CD4-positive, alpha-beta T cell treated with Interleukin-4 for 1 hour (primary cell): ENCODE measurements at regions not wholly inside any gene's neighbourhood (a gene's known extent, or its start where the extent isn't known, plus 50 kb on each side); places are given as distances from the start of the nearest gene placed in this dataset.

Experiments
- DNase-seq, 2 donors: peaks; one replicate each; pipeline ENCODE4 v3.0.0-alpha.2; 2020 to 2022

DNA sequence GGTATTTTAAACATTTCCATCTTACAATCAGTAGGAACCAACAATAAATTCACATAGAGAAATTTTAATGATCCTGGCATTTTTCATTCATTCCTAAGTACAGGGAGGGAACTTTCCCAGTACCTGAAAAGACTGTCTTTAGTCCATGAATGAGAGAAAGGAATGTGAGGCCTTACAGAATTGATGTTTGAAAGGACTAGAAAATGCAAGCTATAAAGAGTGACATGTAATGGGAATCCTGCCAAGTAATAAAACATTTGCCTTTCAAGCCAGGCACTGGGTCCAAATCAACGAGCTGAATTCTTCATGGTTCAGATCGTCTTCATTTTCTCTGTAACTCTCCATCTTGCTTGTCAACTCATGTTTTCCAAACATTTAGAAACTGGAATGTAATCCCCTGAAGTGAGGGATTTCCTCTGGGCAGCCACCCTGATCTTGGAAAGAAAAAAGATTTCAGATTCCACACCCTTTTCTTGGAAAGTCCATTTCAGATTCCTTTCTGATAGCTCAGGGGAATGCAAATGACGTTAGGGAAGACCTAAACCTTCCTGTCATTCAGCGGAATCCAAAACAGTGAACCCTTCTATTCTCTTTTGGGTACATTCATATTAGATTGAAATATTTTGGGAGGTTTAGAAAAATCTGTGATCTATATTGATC, 315.8 kb downstream of the SH3GL2 start:
- no peak for DNase-seq

DNA sequence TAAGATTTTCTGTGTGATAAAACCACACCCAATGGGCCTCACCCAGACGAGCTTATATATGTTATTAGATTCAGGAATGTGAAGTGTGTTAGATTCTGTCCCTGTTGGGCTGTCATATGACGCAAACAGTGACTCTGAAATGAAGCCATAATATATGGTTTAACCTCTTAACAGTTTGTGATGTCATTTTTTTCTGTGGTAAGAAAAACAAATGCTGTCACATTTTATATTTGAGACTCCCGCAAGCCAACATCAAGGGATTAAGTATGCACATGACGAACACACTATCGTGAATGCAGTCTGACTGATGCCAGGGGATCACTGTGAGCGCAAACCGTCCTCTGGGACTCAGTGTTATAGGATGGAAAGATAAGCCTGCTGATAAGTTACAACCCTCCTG, 321.7 kb downstream of the SH3GL2 start:
- DNase-seq, result no peak

DNA sequence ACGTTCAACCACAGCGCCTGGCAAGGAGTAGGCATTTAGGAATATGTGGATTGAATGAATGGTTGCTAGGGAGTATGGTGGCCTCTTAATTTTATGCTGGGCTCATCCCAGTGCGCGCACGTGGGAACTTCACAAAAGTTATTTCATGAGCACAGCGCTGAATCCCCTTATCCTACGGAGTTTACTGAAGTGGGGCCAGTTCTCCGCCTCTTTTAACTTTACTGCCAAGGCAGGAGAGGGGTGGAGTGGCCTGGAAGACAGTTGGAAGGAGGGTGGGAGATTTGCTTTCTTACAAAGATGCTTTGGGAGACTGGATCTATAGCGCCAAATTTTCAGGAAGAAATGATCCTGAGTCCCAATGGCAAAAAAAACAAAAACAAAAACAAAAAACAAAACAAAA, 326.5 kb downstream of the SH3GL2 start:
- DNase-seq, result no peak

DNA sequence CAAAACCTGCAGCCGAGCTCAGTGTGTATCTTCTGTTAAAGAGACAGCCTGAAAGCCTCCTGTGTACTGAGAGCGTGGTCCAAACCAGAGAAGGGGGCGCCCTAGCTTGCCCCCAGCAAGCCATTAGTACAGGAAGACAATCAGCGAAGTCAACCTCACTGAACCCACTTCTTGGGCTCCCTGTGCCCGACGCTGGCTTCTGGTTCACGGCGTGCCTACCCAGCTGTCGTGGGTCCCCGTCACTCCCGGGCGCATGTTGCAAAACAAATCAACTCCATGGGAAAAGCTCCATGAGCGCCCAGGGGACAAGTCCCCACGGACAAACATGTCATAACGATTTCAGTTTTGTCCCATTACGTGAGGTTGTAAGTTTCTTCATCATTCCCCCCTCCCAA, 326.9 kb downstream of the SH3GL2 start:
- DNase-seq, result no peak

DNA sequence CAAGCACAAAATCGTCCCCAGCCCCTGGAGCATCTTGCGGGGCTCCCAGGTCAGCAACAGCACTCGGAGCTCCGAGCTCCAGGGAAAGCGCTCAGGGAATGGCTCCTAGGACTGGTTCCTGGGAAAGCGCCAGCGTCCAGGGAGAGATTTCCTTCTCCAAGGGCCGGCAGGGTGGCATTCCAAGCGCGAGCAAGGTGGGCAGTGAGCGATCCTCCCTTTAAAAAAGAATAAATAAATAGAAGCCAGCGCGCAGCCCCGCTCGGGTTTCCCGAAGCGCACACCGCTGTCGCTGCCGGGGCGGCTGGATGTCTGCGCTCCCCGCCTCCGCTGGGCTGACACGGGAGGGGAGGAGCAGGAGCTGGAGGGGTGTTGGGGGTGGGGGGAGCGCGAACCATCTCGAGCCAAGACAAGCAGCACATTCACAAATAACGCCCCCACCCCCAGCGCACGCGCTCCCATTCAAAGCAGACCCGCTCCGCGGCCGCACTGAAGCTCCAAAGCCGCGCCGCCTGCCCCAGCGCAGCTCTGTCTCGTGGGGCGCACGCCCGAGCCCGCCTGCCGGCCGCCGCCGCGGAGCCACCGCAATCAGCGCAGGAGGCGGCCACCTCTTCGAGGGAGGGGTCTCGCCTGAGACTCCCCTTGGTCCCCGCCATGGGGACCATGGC, 327.4 kb downstream of the SH3GL2 start:
- DNase-seq, result no peak

DNA sequence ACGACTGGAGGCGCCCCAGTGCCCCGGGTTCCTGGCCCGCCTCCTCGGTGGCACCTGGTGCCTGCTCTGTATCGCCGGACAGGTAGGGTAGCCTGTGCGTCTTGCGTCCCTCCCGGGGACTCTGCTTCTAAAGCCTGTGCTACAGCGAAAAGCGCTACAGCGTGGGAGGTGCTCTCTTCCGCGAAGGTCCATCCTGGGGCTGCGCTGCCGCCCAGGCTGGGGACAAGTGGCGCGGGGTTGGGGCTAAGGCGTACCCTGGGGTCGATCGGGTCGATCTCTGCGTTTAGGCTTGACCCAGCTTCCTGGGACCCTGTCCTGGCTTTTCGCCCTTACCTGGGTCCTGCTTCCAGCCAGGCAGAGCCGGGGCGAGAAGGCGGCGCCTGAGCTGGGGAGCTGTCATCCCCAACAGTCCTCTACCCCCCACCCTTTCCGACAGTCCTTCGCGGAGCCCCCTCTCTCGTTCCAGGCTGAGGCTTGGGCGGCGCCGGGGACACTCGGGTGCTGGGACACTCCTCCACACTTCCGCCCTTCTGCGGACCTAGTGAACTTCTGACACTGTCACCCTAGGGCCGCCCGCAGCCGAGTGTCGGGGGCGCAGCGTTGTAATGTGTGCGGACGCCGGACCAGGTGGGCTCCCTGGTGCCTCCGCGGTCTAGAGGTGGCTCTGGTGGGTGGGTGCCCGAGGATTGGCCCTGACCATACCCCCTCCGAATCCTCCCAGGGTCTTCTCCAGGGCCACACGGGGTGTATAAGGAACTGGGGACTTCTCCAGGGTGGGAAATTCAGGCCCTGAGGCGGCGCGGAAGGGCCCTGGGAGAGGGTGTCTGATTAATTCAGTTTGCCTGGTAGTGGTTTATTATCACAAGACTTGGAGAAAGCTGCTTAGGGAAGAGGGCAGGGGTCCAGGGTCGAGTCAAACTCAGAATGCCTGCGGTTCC, 328.2 kb downstream of the SH3GL2 start:
- DNase-seq, result no peak

DNA sequence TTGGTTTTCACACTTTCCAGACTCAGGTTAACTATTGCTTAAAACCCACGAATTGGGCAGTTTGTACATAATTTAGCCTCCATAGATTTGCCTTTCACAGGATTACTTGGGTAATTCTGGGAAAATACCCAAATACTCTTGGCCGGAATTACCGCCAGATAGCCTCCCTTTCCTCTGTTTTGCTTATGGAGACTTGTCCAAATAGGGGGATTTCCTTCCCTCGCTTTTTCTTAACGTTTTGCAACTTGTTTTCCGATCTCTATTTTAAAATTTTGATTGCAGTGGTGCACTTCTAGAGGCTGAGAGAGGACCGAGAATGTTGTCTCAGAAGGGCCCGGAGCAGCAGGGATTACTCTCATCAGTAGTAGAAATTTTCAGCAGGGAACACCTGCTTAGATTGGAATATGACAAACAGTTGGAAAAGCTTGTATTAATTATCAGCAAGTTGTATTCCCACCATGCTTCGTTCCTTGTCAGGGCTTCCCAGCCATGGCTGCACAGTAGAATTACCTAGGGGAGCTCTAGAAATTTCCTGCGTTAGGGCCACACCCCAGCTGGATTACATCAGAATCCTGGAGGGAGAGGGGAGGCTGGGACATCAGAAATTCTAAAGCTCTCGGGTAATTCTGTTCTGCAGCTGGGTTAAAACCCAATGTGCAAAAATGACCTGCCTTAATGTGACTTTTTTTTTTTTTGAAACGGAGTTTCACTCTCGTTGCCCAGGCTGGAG, 329.1 kb downstream of the SH3GL2 start:
- no peak for DNase-seq

DNA sequence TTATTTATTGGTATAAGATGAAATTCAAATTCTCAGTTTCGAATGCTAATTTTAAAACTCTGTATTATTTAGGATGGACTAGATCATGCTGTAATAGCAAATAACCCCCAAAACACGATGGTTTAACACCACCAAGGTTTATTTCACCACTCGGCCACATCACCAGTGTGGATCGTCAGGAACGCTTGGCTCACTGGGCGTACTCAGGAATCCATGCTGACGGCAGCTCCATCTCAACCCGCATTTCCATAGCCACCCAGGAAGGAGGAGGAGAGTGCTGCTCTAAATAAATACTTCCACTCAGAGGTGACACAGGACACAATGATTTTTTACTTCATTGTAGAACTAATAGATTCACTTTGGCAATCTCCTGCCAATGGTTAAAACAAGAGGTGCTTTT, 347.4 kb downstream of the SH3GL2 start:
- no peak for DNase-seq

DNA sequence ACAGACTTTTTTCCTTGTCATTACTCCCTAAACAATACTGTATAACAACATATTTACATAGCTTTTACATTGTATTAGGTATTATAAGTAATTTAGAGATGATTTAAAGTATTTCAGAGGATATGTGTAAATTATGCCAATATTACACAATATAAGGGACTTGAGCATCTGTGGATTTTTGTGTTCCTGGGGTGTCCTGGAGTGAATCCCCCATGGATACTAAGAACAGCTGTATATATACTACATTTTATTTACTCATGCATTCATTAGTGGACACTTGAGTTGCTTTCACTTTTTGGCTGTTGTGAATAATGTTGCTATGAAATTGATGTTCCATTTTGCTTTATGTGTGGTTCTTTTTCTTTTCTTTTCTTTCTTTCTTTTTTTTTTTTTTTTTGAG, 348.8 kb downstream of the SH3GL2 start:
- DNase-seq, result no peak

DNA sequence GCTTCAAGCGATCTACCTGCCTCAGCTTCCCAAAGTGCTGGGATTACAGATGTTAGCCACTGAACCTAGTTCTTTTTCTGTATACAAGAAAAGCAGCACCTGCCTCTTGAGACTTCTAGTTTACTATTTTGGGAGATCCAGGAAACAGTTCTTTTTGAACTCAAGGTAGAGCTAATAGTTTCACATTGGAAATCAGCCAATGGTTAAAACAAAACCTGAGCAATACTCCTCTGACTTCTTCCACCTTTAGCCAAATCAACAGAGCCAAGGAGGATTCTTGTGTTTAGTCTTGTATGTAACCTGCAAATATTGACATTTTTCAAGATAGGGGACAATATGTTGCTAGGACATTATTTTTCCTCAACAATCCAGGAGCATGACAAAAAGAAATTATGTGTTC, 349.4 kb downstream of the SH3GL2 start:
- DNase-seq, result no peak

DNA sequence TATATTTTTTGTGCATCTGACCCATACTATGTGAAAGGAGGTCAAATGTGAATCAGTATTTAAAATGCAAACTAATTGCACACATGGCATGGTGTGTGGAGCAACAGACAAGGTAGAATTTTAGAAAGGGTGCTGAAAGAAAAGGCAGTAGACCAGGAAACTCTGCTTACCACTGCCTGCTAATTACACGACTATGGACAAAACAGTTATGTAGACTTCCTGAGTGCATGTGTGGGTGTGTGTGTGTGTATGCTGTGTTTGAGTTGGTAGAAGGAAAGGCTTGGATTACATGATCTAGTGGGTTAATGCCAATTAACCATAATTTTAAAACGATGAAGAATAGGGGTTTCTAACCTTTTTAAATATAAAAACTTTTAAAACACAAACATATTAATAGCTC, 349.9 kb downstream of the SH3GL2 start:
- no peak for DNase-seq

DNA sequence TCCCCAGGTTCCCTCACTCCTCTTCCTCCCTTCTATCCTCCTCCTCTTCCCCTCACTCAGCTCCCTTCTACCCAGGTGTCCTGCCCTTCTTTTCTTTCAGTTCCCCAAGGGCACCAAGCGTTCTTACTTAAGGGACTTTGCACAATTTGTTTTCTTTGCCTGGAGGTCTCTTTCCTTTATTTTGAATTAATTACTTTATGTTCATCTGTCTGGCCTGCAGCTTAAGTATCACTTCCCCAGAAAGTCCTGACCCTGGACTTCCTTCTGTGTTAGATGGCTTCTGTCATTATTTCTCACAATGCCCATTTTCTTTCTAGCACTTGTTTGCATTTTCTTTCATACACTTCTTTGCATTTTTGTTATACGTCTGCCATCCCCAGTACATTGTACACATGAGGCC, 350.6 kb downstream of the SH3GL2 start:
- no peak for DNase-seq

DNA sequence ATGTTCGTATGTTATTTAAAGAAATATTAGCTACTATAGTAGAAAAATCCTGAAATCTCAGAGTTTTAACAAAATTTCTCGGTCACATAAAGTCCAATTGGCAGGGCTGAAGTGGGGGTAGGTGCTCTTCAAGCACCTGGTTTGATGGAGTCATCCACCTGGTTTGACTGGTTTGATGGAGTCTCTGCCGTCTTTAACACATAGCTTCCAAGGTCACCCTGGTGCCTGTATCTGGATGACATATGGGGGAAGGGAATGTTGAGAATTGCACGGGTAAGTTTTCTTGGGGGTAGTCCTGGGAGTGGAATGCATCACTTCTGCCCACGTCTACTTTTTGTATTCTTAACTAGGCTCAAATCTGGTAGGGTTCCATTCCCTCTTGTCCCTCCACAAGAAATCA, 351.2 kb downstream of the SH3GL2 start:
- DNase-seq, result no peak

DNA sequence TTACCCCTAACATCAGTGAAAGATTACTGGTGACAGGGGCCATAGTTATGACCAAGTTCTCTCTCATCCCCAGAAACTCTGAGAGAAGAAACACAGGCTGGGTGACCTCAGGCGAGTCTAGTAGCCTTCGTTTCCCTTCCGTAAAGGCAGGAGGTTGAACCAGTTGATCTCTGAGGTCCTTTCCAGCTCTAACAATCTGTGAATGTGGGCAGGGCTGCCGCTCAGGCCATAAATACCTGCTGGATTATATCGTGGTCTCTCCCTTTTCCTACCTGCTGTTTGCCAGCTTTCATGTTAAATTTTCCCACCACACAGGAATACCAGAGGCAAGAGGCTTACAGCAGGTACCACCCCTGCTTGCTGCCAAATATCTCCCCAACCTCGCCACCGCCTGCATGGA, 357.5 kb downstream of the SH3GL2 start:
- DNase-seq, result no peak

DNA sequence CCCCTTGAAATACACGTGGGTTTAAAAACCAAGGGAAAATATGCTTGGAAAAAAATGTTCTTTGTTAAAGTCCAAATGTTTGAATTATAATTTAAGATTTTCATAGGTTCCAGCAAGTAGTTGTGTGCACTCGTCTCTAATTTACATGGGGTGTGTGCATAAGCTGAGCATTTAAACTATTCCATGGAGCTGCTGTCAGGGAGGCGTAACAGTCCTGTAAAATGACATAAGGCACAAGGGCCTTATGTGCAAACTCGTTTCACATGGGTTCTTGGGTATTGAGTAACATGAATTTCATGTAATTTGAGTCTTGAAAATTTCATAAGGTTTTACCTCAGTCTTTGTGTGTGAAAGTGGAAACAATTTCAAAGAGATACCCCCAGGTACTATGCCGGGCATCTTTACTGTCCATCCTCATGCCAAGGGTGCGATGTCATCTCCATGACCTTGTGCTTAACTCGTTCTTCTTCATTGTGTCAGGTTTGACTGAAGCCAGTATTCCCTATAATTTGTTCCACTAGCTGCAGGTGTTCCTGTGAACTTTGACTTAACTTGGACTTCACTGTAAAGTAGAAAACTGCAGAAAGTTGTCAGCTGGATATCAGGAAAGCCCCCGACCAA, 359.3 kb downstream of the SH3GL2 start:
- no peak for DNase-seq

DNA sequence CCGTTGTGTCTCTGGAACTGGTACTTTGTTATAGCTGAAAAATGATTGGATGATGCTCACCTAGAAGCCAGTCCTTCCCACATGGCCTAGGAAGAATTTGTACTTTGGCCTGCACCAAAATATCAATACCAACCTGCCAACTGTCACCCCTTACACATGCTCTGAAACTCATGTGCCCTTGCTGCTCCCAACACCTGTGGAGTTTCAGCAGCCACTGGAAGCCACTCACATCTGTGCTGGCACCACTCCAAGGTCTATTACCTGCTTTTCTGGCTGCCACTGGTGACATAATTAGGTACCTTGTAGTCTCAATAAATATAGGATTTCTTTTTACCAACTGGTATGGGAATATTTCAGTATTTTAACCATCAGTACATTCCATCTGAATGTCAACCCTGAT, 363.6 kb downstream of the SH3GL2 start:
- DNase-seq, result no peak

DNA sequence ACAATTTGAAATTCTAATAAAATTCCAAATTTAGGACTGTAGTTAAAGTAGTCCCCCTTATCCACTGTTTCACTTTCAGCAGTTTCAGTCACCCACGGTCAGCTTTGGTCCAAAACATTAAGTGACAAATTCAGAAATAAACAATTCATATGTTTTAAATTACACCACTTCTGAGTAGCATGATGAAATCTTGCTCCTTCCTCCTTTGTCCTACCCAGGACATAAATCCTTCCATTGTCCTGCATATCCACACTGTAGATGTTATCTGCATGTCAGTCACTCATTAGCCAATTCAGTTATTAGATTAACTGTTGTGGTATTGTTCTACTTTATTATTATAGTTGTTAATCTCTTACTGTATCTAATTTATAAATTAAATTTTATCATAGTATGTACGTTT, 376.5 kb downstream of the SH3GL2 start:
- no peak for DNase-seq

DNA sequence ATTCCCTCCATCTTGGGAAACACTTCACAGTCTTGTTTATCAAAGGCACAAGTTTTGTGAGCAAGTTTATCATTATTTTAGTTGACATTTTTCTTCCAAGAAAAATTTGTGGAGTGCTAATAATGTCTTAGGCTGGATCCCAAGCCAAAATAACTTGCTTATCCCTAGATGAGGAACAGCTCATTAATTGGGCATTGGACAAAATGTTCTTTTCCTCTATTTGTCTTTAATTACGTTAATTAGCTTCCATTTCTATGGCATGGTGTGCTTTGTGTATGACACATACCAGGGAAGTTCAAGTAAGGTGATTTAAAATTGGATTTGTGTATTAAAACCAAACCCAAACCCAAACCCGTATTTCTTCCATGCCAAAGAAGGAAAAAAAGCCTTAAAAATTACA, 379.5 kb downstream of the SH3GL2 start:
- DNase-seq, result no peak

DNA sequence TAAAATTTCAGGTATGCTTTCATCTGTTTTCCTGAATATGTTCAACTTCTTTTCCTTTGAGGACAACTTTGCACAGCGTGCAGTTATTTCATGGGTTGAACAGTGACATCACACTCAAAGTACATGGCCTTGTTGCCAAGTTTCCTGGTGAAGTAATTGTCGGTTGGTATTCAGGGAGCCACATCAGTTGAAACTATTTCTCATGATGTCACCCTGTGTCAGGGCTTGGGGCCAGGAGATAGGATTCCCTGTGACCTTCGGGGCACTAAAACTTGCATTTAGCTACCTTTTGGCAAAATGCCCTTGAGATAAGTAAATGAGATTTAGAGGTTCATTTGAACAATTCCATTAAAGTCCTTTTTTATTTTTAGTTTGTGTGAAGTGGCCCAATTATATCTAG, 383.9 kb downstream of the SH3GL2 start:
- no peak for DNase-seq

DNA sequence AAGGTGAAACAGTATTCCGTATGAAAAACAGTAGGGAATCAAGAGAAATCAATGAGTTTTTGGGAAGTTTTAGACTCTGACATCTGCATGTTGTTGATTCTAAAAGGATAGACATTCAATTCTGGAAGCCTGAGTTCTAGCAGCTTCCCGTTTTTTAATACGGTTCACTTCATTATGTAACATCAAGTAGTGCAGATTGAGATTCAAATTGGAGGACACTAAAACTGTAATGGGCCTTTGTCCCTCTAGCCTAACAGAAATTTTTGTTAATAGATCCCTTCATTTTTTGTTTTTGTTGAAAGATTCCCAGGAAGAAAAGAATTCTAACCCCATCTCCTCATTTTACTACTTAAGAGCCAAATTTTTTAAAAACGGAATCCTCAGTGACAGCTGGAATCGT, 384.6 kb downstream of the SH3GL2 start:
- no peak for DNase-seq

DNA sequence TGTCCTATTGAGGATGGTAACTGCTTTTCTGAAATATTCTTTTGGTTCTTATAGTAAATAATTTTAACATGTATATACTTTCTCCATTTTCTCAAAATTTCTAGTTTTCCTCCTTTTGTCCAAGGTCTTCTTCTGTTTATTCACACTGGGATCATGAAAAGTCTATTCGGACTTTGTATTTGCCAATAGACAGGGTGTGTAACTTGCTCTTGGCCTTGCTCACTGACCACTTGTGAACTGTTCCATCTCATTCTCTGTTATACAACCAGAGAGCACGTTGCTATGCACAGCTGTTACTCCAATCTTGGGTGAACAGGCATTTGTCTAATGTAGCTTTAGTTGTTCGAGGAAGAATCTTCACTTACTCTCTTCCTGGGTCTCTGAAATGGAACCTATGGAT, 388.9 kb downstream of the SH3GL2 start:
- no peak for DNase-seq

DNA sequence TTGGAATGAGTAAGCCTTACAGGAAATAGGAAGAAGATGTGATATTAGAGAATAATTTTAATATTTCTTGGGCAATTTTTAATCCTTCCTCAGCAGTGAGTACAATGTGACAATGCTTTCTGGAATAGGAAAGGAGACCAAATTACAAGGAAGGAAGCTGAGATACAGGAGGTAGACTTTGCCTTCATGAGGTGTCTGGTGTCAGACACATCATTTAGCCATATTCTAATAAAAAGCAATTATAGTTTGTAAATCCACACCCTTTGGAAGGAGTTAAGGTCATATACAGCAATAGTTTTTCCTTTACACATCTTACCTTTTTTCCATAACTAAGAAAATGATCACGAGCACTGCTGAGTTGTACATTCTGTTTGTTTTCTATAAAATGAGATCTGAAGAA, 390.4 kb downstream of the SH3GL2 start:
- no peak for DNase-seq

DNA sequence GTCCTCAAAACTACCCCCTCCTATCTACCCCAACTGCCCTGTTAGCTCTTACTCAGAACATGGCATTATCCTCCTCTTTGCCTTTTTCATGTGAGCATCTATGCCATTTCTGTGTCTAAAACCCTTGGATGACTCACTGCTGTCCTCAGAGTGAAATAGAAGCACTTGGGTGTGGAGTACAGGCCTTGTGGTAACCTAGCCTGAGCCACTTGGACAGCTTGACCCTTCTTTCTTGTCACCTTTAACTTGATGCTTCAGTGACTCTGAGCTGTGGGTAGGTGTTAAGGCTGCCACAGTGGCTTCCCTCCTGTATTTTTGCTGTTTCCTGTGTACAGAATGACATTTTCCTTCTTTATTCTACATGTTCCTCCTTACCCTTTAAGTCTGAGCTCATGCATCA, 391.4 kb downstream of the SH3GL2 start:
- DNase-seq, result no peak
